GM04503 (cell line): ENCODE measurements at regions not wholly inside any gene's neighbourhood (a gene's known extent, or its start where the extent isn't known, plus 50 kb on each side); places are given as distances from the start of the nearest gene placed in this dataset.
A peak's percentile ranks its signal among the peaks of the same experiment; 100 is the strongest.

Experiments used
- DNase-seq: peaks from one replicate; pipeline ENCODE4 v3.0.0-alpha.2; 2012; ENCODE audit warnings: low read depth

DNA sequence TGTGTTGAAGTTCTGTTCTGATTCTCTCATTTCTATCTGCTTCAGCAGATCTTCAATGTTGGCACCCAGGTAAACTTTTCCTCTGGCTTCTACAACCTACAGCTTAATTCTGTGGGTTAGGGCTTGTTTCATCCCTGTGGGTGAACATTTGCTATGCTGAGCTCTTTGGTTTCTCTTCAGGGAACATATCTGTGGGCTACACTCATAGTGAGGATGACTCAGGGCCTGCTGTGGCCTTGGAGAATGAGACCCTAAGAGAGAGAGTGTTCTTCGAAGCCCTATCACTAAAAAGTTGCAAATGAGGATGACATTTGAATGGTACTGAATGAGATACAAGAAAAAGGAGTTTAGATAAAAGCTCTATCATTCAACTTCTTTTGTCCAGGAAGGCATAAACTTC is 346.2 kb upstream of the CBLB start:
- DNase-seq: no peak

DNA sequence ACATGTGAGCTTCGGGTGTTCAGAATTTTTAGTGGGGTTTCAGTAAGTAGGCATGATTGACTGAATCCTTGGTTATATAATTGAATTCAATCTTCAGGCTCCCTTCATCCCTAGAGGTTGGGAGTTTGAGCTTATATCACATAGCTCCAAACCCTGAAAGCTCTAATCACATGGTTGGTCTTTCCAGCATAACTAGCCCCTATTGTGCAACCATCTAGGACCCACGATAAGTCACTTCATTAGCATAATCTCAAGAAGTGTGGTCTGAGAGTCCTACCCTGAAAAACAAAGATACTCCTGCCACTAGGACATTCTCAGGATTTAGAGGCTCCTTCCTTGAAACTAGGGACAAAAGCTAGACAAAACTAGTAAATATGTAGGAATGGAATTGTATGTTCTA is 348.9 kb upstream of the CBLB start:
- no peak for DNase-seq

- no peak for DNase-seq
Observed at GRCh38 chr3:106227068-106227467, 358.3 kb upstream of the CBLB start.

- no peak for DNase-seq
Observed at GRCh38 chr3:106228271-106228670, 359.5 kb upstream of the CBLB start.

DNA sequence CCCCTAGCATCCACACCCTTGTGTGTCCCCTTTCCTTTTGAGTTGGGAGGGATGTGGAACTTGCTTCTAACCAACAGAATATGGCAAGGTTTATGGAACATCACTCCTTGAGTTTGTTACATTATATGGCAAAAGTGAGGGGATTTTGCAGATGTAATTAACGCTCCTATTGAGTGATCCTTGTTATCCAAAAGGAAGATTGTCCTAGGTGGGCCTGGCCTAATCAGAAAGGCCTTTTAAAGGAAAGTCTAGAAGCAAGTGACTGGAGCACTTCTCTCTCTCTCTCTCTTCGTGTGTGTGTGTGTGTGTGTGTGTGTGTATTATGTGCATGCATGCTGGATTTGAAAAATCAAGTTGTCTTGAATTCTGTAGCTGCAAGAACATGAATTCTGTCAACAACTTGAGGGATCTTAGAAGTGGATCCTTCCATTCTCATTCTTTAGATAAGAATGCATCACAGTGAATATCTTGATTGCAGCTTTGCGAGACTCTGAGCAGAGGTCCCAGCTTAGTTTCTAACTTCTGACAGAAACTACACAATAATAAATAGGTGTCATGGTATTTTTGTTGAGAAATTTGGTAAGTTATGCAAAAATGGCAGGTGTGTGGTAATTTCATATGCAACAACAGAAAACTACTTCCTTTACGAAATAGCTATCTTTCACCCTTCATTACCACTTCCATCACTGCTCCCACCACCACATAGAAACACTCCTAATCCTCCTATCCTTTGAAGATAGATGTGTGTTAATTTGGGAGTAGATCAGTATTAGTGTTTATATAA is 360.9 kb upstream of the CBLB start:
- DNase-seq: no peak

GRCh38 chr3:106231086-106231485 is 362.3 kb upstream of the CBLB start:
- DNase-seq: no peak

- no peak for DNase-seq
Observed at GRCh38 chr3:106232956-106233355, 364.1 kb upstream of the CBLB start.

GRCh38 chr3:106239195-106239697 is 370.4 kb upstream of the CBLB start:
- no peak for DNase-seq

DNA sequence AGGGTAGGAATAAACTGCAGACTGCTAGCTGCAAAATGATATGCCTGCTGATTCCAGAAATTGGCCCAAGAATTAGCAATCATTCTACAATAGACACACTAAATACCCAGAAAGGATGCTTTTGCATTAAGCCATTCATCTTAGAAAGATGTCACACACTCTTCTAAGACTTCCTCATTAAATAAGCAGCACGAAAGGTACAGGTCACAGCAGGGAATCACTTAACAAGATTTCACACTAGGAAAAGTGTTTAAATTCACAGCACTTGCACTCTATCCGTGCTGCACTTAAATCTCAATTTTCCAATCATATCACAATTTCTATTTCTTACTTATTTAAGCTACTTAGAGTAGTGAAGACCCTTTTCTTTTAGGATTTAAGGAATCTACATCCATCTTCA is 372.8 kb upstream of the CBLB start:
- DNase-seq: no peak

DNA sequence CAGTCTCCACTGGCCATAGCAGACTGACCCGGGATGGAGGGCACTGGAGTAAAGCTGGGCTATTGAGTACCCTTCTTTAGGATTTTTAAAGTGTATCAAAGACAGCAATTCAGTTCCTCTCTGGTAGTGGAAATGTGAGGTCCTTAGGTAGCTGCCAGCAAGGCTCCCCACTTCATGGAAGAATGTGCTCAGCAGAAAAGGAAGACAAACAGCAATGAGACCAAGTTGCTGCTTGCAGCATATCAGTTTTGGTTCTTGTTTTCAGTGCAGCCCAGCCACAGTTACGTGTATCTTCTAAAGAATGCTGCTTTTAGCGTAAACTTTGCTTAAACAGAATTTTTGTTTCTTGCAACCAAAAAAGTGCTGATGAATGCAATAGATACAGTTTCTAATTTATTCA is 374.0 kb upstream of the CBLB start:
- DNase-seq: no peak

- DNase-seq: no peak
Observed at GRCh38 chr3:106245400-106245799, 376.6 kb upstream of the CBLB start.

GRCh38 chr3:106247902-106248684 is 379.3 kb upstream of the CBLB start:
- DNase-seq: no peak

- DNase-seq: no peak
Observed at GRCh38 chr3:106249159-106249558, 380.3 kb upstream of the CBLB start.

GRCh38 chr3:106249981-106250380 is 381.2 kb upstream of the CBLB start:
- DNase-seq: no peak

GRCh38 chr3:106251160-106251892 is 382.5 kb upstream of the CBLB start:
- DNase-seq: no peak

GRCh38 chr3:106255870-106256248 is 387.0 kb upstream of the CBLB start:
- no peak for DNase-seq

GRCh38 chr3:106256249-106256957 is 387.6 kb upstream of the CBLB start:
- no peak for DNase-seq

GRCh38 chr3:106257172-106257571 is 388.4 kb upstream of the CBLB start:
- DNase-seq: no peak

DNA sequence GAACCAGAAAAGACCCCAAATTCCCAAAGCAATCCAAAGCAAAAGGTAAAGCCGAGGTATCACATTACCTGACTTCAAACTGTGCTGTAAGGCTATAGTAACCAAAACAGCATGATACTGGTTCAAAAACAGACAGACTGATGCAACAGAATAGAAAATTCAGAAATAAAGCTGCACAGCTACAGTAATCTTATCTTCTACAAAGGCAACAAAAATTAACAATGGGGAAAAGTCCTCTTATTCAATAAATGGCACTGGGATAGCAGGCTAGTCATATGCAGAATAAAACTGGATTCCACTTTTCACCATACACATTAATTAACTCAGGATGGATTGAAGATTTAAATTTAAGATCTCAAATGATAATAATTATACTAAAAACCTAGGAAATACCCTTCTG is 392.6 kb upstream of the CBLB start:
- no peak for DNase-seq

DNA sequence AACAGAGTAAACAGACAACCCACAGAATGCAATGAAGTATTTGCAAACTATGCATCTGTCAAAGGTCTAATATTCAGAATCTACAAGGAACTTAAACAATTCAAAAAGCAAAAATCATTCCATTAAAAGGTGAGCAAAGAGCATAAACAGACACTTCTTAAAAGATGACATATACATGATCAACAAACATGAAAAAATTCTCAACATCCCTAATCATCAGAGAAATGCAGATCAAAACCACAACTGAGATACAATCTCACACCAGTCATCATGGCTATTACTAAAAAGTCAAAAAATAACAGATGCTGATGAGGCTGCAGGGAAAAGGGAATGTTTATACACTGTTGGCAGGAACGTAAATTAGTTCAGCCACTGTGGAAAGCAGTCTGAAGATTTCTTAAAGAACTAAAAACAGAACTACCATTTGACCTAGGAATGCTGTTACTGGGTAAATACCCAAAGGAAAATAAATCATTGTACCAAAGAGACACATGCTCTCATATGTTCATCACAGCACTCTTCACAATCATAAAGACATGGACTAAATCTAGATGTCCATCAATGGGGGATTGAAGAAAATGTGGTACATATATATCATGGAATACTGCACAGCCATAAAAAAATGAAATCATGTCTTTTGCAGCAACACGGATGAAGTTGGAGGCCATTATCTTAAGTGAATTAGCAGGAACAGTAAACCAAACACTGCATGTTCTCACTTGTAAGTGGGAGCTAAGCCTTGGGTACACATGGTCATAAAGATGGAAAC is 393.3 kb upstream of the CBLB start:
- peak; percentile 90 for DNase-seq

DNA sequence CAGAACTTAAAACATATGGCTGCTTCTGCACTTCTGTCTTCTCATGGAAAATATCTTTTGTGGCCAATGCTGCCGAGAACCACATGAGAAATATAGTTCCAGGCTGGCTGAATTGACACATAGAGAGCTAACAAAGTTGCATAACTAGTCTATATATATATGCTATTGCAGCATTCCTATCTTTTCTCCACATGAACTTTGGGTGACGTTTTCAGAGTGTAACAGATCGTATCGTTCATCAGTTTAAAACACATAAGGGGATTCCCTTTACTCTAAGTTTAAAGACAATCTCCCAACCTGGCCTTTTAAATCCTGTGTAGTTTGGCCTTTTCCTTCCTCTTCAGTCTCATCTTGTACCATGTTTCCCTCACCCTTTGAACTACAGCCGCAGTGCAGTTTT is 394.2 kb upstream of the CBLB start:
- no peak for DNase-seq
